ENCODE measurements at regions not wholly inside any gene's neighbourhood (a gene's known extent, or its start where the extent isn't known, plus 50 kb on each side); places are given as distances from the start of the nearest gene placed in this dataset.

GRCh38 chr9:89787595-89787994 is 182.8 kb downstream of the GADD45G start:
- TF ChIP-seq, protein P1, sequence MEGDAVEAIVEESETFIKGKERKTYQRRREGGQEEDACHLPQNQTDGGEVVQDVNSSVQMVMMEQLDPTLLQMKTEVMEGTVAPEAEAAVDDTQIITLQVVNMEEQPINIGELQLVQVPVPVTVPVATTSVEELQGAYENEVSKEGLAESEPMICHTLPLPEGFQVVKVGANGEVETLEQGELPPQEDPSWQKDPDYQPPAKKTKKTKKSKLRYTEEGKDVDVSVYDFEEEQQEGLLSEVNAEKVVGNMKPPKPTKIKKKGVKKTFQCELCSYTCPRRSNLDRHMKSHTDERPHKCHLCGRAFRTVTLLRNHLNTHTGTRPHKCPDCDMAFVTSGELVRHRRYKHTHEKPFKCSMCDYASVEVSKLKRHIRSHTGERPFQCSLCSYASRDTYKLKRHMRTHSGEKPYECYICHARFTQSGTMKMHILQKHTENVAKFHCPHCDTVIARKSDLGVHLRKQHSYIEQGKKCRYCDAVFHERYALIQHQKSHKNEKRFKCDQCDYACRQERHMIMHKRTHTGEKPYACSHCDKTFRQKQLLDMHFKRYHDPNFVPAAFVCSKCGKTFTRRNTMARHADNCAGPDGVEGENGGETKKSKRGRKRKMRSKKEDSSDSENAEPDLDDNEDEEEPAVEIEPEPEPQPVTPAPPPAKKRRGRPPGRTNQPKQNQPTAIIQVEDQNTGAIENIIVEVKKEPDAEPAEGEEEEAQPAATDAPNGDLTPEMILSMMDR (IDR thresholded peaks at IDR 0.05): no peak
- no peak for TF ChIP-seq POLR2A (IDR thresholded peaks at IDR 0.05)
